Activated naive CD8-positive, alpha-beta T cell treated with anti-CD3 and anti-CD28 coated beads, Interleukin-2, amount 50 U/mL, for 16 hours (primary cell): ENCODE measurements at regions not wholly inside any gene's neighbourhood (a gene's known extent, or its start where the extent isn't known, plus 50 kb on each side); places are given as distances from the start of the nearest gene placed in this dataset.

Experiments
- DNase-seq: peaks from one replicate; pipeline ENCODE4 v3.0.0-alpha.2; 2020; ENCODE audit warnings: low read depth, low spot score

- no peak for DNase-seq
Measured at GRCh38 chr13:40446365-40446764, 220.1 kb downstream of the FOXO1 start.

- DNase-seq: no peak
Measured at GRCh38 chr13:40447857-40448256, 218.6 kb downstream of the FOXO1 start.

GRCh38 chr13:40452038-40452666, 214.3 kb downstream of the FOXO1 start:
- no peak for DNase-seq

- DNase-seq: no peak
Measured at GRCh38 chr13:40452741-40453334, 213.6 kb downstream of the FOXO1 start.

GRCh38 chr13:40453351-40454021, 213.0 kb downstream of the FOXO1 start:
- no peak for DNase-seq

- DNase-seq: no peak
Measured at GRCh38 chr13:40456397-40456953, 210.0 kb downstream of the FOXO1 start.

- DNase-seq: no peak
Measured at GRCh38 chr13:40456979-40457553, 209.4 kb downstream of the FOXO1 start.

- DNase-seq: no peak
Measured at GRCh38 chr13:40457929-40458719, 208.3 kb downstream of the FOXO1 start.

GRCh38 chr13:40458720-40458990, 207.8 kb downstream of the FOXO1 start:
- no peak for DNase-seq

- DNase-seq: no peak
Measured at GRCh38 chr13:40460116-40460515, 206.3 kb downstream of the FOXO1 start.

- no peak for DNase-seq
Measured at GRCh38 chr13:40464337-40465014, 202.0 kb downstream of the FOXO1 start.

- DNase-seq: no peak
Measured at GRCh38 chr13:40465015-40465390, 201.4 kb downstream of the FOXO1 start.

- DNase-seq: no peak
Measured at GRCh38 chr13:40466272-40466671, 200.2 kb downstream of the FOXO1 start.

GRCh38 chr13:40468227-40468838, 198.1 kb downstream of the FOXO1 start:
- DNase-seq: no peak

GRCh38 chr13:40469581-40470310, 196.7 kb downstream of the FOXO1 start:
- no peak for DNase-seq

GRCh38 chr13:40470660-40471059, 195.8 kb downstream of the FOXO1 start:
- DNase-seq: no peak

- no peak for DNase-seq
Measured at GRCh38 chr13:40471076-40471475, 195.4 kb downstream of the FOXO1 start.

- no peak for DNase-seq
Measured at GRCh38 chr13:40471911-40472310, 194.5 kb downstream of the FOXO1 start.

GRCh38 chr13:40472427-40473220, 193.8 kb downstream of the FOXO1 start:
- no peak for DNase-seq
